HCT116 (cell line): ENCODE measurements at regions not wholly inside any gene's neighbourhood (a gene's known extent, or its start where the extent isn't known, plus 50 kb on each side); places are given as distances from the start of the nearest gene placed in this dataset.

Experiments
- ATAC-seq: fragments of 200-7000 bp; cut with Tn5 transposase; 2 replicates; pipeline ENCODE4 v1.9.1; 2020; ENCODE audit warnings: mild to moderate bottlenecking, moderate library complexity
- BruUV-seq: library from RNA; stranded (reverse); fragments of 400-500 nt; replicated peaks from 2 replicates; lab custom pipeline; 2021; lab: Mats Ljungman, UMichigan
- CTCF ChIA-PET: fragments of 300-600 bp; sonication (Branson Sonifier 250); formaldehyde crosslinking; loops from one replicate; lab custom pipeline; 2021; ENCODE audit warnings: antibody characterized with exemption; lab: Charles Lee
- POLR2A ChIA-PET: fragments of 300-600, 350-600 bp; sonication (Branson Sonifier 250); formaldehyde crosslinking; loops from one replicate; lab custom pipeline; 2021; ENCODE audit warnings: antibody characterized with exemption; lab: Charles Lee
- RAD21 ChIA-PET, 2 experiments: fragments of 300-600 bp; sonication (Branson Sonifier 250); formaldehyde crosslinking; loops; one replicate each; lab custom pipeline; 2023; ENCODE audit warnings: low total read pairs in 2 of 2; ENCODE audit not compliant: uncharacterized antibody in 2 of 2, unreplicated experiment in 2 of 2, low non-redundant PET in 1 of 2; lab: Charles Lee
- DNase-seq: peaks from one replicate; pipeline ENCODE4 v3.0.0-alpha.2; 2010; ENCODE audit warnings: low read depth, low spot score
- H2AFZ ChIP-seq: fragments of 200-600 bp; shearing (Covaris generic), sonication (generic); 2 replicates; pipeline ENCODE4 v1.6.1; 2017; ENCODE audit warnings: low read depth, mixed run types, mixed read lengths, antibody characterized with exemption, low read length; ENCODE audit not compliant: poor library complexity, severe bottlenecking
- H3K27ac ChIP-seq: 2 replicates; pipeline ENCODE4 v1.5.1; 2012; ENCODE audit warnings: low read depth, low read length
- H3K27me3 ChIP-seq: fragments of 200-600 bp; sonication (generic); 2 replicates; pipeline ENCODE4 v1.6.1; 2016; ENCODE audit warnings: mixed run types, low read length, mixed read lengths; ENCODE audit not compliant: insufficient read depth
- H3K36me3 ChIP-seq, 2 experiments: fragments of 200-500 bp in 1 of 2; fragments of 200-600 bp in 1 of 2; sonication (Bioruptor generic) in 1 of 2; sonication (generic) in 1 of 2; 2 replicates each; pipeline versions ENCODE4 v1.5.1 to v1.6.1; 2014 to 2016; ENCODE audit warnings: low read length in 2 of 2, inconsistent platforms in 1 of 2, mixed read lengths in 1 of 2, mixed run types in 1 of 2; ENCODE audit not compliant: insufficient read depth in 2 of 2, control insufficient read depth in 1 of 2
- H3K4me1 ChIP-seq, 2 experiments: fragments of 200-600 bp in 1 of 2; sonication (generic) in 1 of 2; 2 replicates each; pipeline versions ENCODE4 v1.5.1 to v1.6.1; 2012 to 2017; ENCODE audit warnings: low read length in 2 of 2, inconsistent platforms in 1 of 2, mild to moderate bottlenecking in 1 of 2, mixed read lengths in 1 of 2, mixed run types in 1 of 2, moderate library complexity in 1 of 2; ENCODE audit not compliant: insufficient read depth in 2 of 2, control insufficient read depth in 1 of 2
- H3K4me2 ChIP-seq: fragments of 200-600 bp; sonication (generic); 2 replicates; pipeline ENCODE4 v1.6.1; 2017; ENCODE audit warnings: mixed run types, low read length, mixed read lengths
- H3K4me3 ChIP-seq, 2 experiments: fragments of 200-600 bp in 1 of 2; sonication (generic) in 1 of 2; replicated peaks in 1 of 2; 2 replicates each; pipeline ENCODE4 v1.5.1; 2011 to 2016; ENCODE audit warnings: low read length in 2 of 2, control low read depth in 1 of 2, low read depth in 1 of 2, mild to moderate bottlenecking in 1 of 2, mixed read lengths in 1 of 2, mixed run types in 1 of 2
- H3K79me2 ChIP-seq: fragments of 200-600 bp; sonication (generic); 2 replicates; pipeline ENCODE4 v1.6.1; 2017; ENCODE audit warnings: mild to moderate bottlenecking, mixed run types, low read length, moderate library complexity, mixed read lengths; ENCODE audit not compliant: insufficient read depth
- H3K9ac ChIP-seq: fragments of 200-600 bp; sonication (generic); 2 replicates; pipeline ENCODE4 v1.6.1; 2016; ENCODE audit warnings: low read length, mixed read lengths
- H3K9me2 ChIP-seq: fragments of 200-600 bp; sonication (generic), shearing (Covaris generic); 2 replicates; pipeline ENCODE4 v1.6.1; 2017; ENCODE audit warnings: mixed run types, mild to moderate bottlenecking, moderate library complexity; ENCODE audit not compliant: insufficient read depth
- H3K9me3 ChIP-seq, 2 experiments: fragments of 200-500 bp in 1 of 2; fragments of 200-600 bp in 1 of 2; sonication (Bioruptor generic) in 1 of 2; sonication (generic) in 1 of 2; 2 replicates each; pipeline ENCODE4 v1.6.1; 2014 to 2017; ENCODE audit warnings: low read length in 2 of 2, mixed read lengths in 2 of 2, inconsistent platforms in 1 of 2, low read depth in 1 of 2, mild to moderate bottlenecking in 1 of 2, mixed run types in 1 of 2, moderate library complexity in 1 of 2; ENCODE audit not compliant: control insufficient read depth in 1 of 2, insufficient read depth in 1 of 2
- H4K20me1 ChIP-seq: fragments of 200-600 bp; sonication (generic), shearing (Covaris generic); 2 replicates; pipeline ENCODE4 v1.6.1; 2017; ENCODE audit warnings: mixed run types, mild to moderate bottlenecking, moderate library complexity; ENCODE audit not compliant: insufficient read depth
- ATF3 ChIP-seq: IDR thresholded peaks from 2 replicates; pipeline ENCODE4 v1.6.1; 2012
- CBX3 ChIP-seq: IDR thresholded peaks from 2 replicates; pipeline ENCODE4 v1.6.1; 2012; ENCODE audit warnings: low read depth
- CEBPB ChIP-seq: IDR thresholded peaks from 2 replicates; pipeline ENCODE4 v1.6.1; 2012; ENCODE audit warnings: low read depth
- CTCF ChIP-seq, 3 experiments: fragments of 200-600 bp in 1 of 3; sonication (generic) in 1 of 3; IDR thresholded peaks in 2 of 3; conservative IDR thresholded peaks in 1 of 3; 2 replicates each; pipeline ENCODE4 v1.5.1; 2012 to 2017; ENCODE audit warnings: low read depth in 2 of 3, low read length in 2 of 3, antibody characterized with exemption in 1 of 3, borderline replicate concordance in 1 of 3, control low read depth in 1 of 3, mild to moderate bottlenecking in 1 of 3, mixed read lengths in 1 of 3, mixed run types in 1 of 3, moderate library complexity in 1 of 3; ENCODE audit not compliant: insufficient read depth in 1 of 3
- EGR1 ChIP-seq: IDR thresholded peaks from 2 replicates; pipeline ENCODE4 v1.6.1; 2012; ENCODE audit warnings: low read depth
- ELF1 ChIP-seq: IDR thresholded peaks from 2 replicates; pipeline ENCODE4 v1.6.1; 2012; ENCODE audit warnings: low read depth, borderline replicate concordance
- EZH2 ChIP-seq: fragments of 200-600 bp; sonication (generic); IDR thresholded peaks from 2 replicates; pipeline ENCODE4 v1.6.1; 2017; ENCODE audit warnings: antibody characterized with exemption, mixed run types
- EZH2phosphoT487 ChIP-seq: fragments of 200-600 bp; IDR thresholded peaks from 2 replicates; pipeline ENCODE4 v1.6.1; 2018; ENCODE audit warnings: antibody characterized with exemption, borderline replicate concordance
- FOSL1 ChIP-seq: IDR thresholded peaks from 2 replicates; pipeline ENCODE4 v1.6.1; 2012; ENCODE audit warnings: low read depth
- JUND ChIP-seq: IDR thresholded peaks from 2 replicates; pipeline ENCODE4 v1.6.1; 2012
- MAX ChIP-seq: IDR thresholded peaks from 2 replicates; pipeline ENCODE4 v1.6.1; 2012
- POLR2A ChIP-seq: IDR thresholded peaks from 2 replicates; pipeline ENCODE4 v1.7.0; 2011; ENCODE audit warnings: borderline replicate concordance; ENCODE audit not compliant: insufficient read depth, insufficient read length; ENCODE audit errors: extremely low read depth
- POLR2AphosphoS5 ChIP-seq: IDR thresholded peaks from 2 replicates; pipeline ENCODE4 v1.6.1; 2011; ENCODE audit warnings: mild to moderate bottlenecking, low read depth, low read length, moderate library complexity
- RAD21 ChIP-seq: IDR thresholded peaks from 2 replicates; pipeline ENCODE4 v1.6.1; 2012; ENCODE audit warnings: low read depth, mild to moderate bottlenecking
- REST ChIP-seq: IDR thresholded peaks from 2 replicates; pipeline ENCODE4 v1.6.1; 2012; ENCODE audit warnings: low read depth
- SIN3A ChIP-seq: IDR thresholded peaks from 2 replicates; pipeline ENCODE4 v1.6.1; 2012; ENCODE audit warnings: low read depth
- SP1 ChIP-seq: IDR thresholded peaks from 2 replicates; pipeline ENCODE4 v1.6.1; 2012; ENCODE audit warnings: low read depth
- SRF ChIP-seq: IDR thresholded peaks from 2 replicates; pipeline ENCODE4 v1.6.1; 2012; ENCODE audit warnings: low read depth
- TCF7L2 ChIP-seq: IDR thresholded peaks from 2 replicates; pipeline ENCODE4 v1.7.0; 2011; ENCODE audit warnings: borderline replicate concordance, inconsistent platforms; ENCODE audit not compliant: insufficient read depth, insufficient read length; ENCODE audit errors: extremely low read depth
- YY1 ChIP-seq: IDR thresholded peaks from 2 replicates; pipeline ENCODE4 v1.6.1; 2011; ENCODE audit warnings: low read length, low read depth, moderate library complexity, mild to moderate bottlenecking; ENCODE audit not compliant: insufficient replicate concordance; ENCODE audit errors: extremely low read depth
- ZFX ChIP-seq: fragments of 450-650 bp; IDR thresholded peaks from 2 replicates; pipeline ENCODE4 v1.6.1; 2017
- ZNF274 ChIP-seq: fragments of 200-500 bp; sonication (Bioruptor generic); IDR thresholded peaks from 2 replicates; pipeline ENCODE4 v1.6.1; 2014; ENCODE audit warnings: mild to moderate bottlenecking, low read depth, low read length, inconsistent platforms
- intact Hi-C: fragments of 100-400 bp; cut with micrococcal nuclease; formaldehyde crosslinking; loops from 2 replicates; pipeline ENCODE4 v1.10.0; 2022

- RAD21 ChIA-PET = interaction anchor here in 1 of 2 experiments (1.0 kb wide), 1 partner anchor 161 kb away, joined by 3 read pairs; no protein-coding TSS in a partner anchor
- no peaks in the 10 kb centered on the region for H3K79me2 ChIP-seq
- no peaks in the 10 kb centered on the region for H3K36me3 ChIP-seq
- CTCF ChIA-PET = interaction anchor here (1.3 kb wide), 1 partner anchor 164 kb away, joined by 3 read pairs; no protein-coding TSS in a partner anchor
- peak; percentile 80 for DNase-seq
- H3K9ac ChIP-seq = no peak overlapping the region
- ATAC-seq = peak; percentile 90
- peaks cover 7 to 17% of the 10 kb centered on the region in 2 experiments for H3K4me1 ChIP-seq
- intact Hi-C loops = loop anchor here (10.0 kb wide), 2 partner anchors 236 to 294 kb away; no protein-coding TSS in a partner anchor
- no peaks in the 10 kb centered on the region for H3K9me2 ChIP-seq
- H3K4me2 ChIP-seq = peak overlapping the region; percentile 44
- POLR2A ChIA-PET = no interaction called here
- no peaks in the 10 kb centered on the region for H3K9me3 ChIP-seq
- no peak overlapping the region for H3K27ac ChIP-seq
- no peaks in the 10 kb centered on the region for H3K27me3 ChIP-seq
- BruUV-seq = no TSS peak
- H2AFZ ChIP-seq = no peak overlapping the region
- no peak overlapping the region for H3K4me3 ChIP-seq
- H4K20me1 ChIP-seq = no peaks in the 10 kb centered on the region
- TF ChIP-seq REST = no peak
- TF ChIP-seq ZFX = no peak
- peak; percentile 49; the same call in 1 of the 2 replicates for TF ChIP-seq SRF
- no peak for TF ChIP-seq YY1
- no peak for TF ChIP-seq EZH2
- peak; percentile 76 for TF ChIP-seq TCF7L2
- TF ChIP-seq POLR2A = no peak
- peak; percentile 97 for TF ChIP-seq JUND
- no peak for TF ChIP-seq EGR1
- TF ChIP-seq RAD21 = peak; percentile 28
- no peak for TF ChIP-seq EZH2phosphoT487
- peak; percentile 57 for TF ChIP-seq MAX
- peak; percentile 73; the same call in 1 of the 2 replicates for TF ChIP-seq CEBPB
- no peak for TF ChIP-seq CTCF (IDR thresholded peaks at IDR 0.05 in 2 of 3, conservative IDR thresholded peaks at IDR 0.05 in 1 of 3; ENCODE audit: borderline replicate concordance in 1 of 3, insufficient read depth in 1 of 3, low read depth in 2 of 3, low read length in 2 of 3)
- peak; percentile 64; the same call in 1 of the 2 replicates for TF ChIP-seq CBX3
- peak; percentile 78; the same call in 1 of the 2 replicates for TF ChIP-seq ATF3
- TF ChIP-seq ELF1 = no peak
- no peak for TF ChIP-seq ZNF274
- peak; percentile 94 for TF ChIP-seq FOSL1
- TF ChIP-seq SP1 = peak; percentile 88
- TF ChIP-seq SIN3A = peak; percentile 93
- TF ChIP-seq POLR2AphosphoS5 = peak; percentile 53
These were observed 162.3 kb upstream of the MAMLD1 start for GRCh38 chrX:150200820-150201287.
